GM12878 (cell line): ENCODE measurements at regions not wholly inside any gene's neighbourhood (a gene's known extent, or its start where the extent isn't known, plus 50 kb on each side); places are given as distances from the start of the nearest gene placed in this dataset.

Experiments used
- ATAC-seq: fragments of 200-7000 bp; cut with Tn5 transposase; 3 replicates; pipeline ENCODE4 v1.9.1; 2020; ENCODE audit warnings: mild to moderate bottlenecking, moderate library complexity
- BruUV-seq: library from RNA; stranded (reverse); fragments of 400-500 nt; replicated peaks from 2 replicates; lab custom pipeline; 2021; lab: Mats Ljungman, UMichigan
- CTCF ChIA-PET: fragments of 300-600 bp; sonication (Branson Sonifier 250); formaldehyde crosslinking; extraction: SDS; loops from one replicate; lab custom pipeline; 2021; ENCODE audit warnings: inconsistent platforms; lab: Yijun Ruan, JAX
- POLR2A ChIA-PET: fragments of 350-600 bp; formaldehyde crosslinking; extraction: SDS; loops from one replicate; lab custom pipeline; 2021; ENCODE audit warnings: inconsistent platforms; lab: Charles Lee
- RAD21 ChIA-PET: fragments of 300-600 bp; sonication (Branson Sonifier 250); formaldehyde crosslinking; loops from one replicate; lab custom pipeline; 2023; ENCODE audit warnings: antibody characterized with exemption; ENCODE audit not compliant: unreplicated experiment; lab: Charles Lee
- SMC1A ChIA-PET: fragments of 300-600 bp; sonication (Branson Sonifier 250); formaldehyde crosslinking; loops from one replicate; lab custom pipeline; 2023; ENCODE audit not compliant: unreplicated experiment, uncharacterized antibody; lab: Charles Lee
- DNase-seq: peaks from one replicate; pipeline ENCODE4 v3.0.0-alpha.2; 2011; ENCODE audit warnings: low read depth, low spot score
- FAIRE-seq: peaks from 3 replicates; lab custom pipeline; 2011; peaks lifted over from hg19 to GRCh38; lab: Jason Lieb, UNC
- H2AFZ ChIP-seq: 2 replicates; pipeline ENCODE4 v1.6.0; 2011; ENCODE audit warnings: low read depth, low read length, control low read depth; ENCODE audit not compliant: control insufficient read depth
- H3K27ac ChIP-seq: 2 replicates; pipeline ENCODE4 v1.5.1; 2011; ENCODE audit warnings: control low read depth; ENCODE audit not compliant: control insufficient read depth, insufficient read depth
- H3K27me3 ChIP-seq, 2 experiments: replicated peaks in 1 of 2; 2 replicates each; pipeline versions ENCODE4 v1.6.0 to v1.6.1; 2011; ENCODE audit warnings: low read length in 1 of 2; ENCODE audit not compliant: control insufficient read depth in 2 of 2, insufficient read depth in 2 of 2
- H3K36me3 ChIP-seq, 2 experiments: 2 replicates each; pipeline ENCODE4 v1.5.1; 2011; ENCODE audit warnings: low read length in 1 of 2; ENCODE audit not compliant: control insufficient read depth in 2 of 2, insufficient read depth in 2 of 2
- H3K4me1 ChIP-seq: 2 replicates; pipeline ENCODE4 v1.6.1; 2011; ENCODE audit warnings: mild to moderate bottlenecking, low read length, moderate library complexity, mixed read lengths; ENCODE audit not compliant: control insufficient read depth, insufficient read depth
- H3K4me2 ChIP-seq: 2 replicates; pipeline ENCODE4 v1.6.0; 2011; ENCODE audit warnings: control low read depth; ENCODE audit not compliant: control insufficient read depth, insufficient read depth
- H3K4me3 ChIP-seq: fragments of 200-600 bp; sonication (generic); 2 replicates; pipeline ENCODE4 v1.5.1; 2016
- H3K79me2 ChIP-seq: 2 replicates; pipeline ENCODE4 v1.6.0; 2011; ENCODE audit warnings: low read length; ENCODE audit not compliant: control insufficient read depth, insufficient read depth
- H3K9ac ChIP-seq: 2 replicates; pipeline ENCODE4 v1.8.0; 2011; ENCODE audit warnings: low read length, control low read depth, mixed read lengths; ENCODE audit not compliant: control insufficient read depth, insufficient read depth
- H3K9me3 ChIP-seq: replicated peaks from 3 replicates; pipeline ENCODE4 v1.5.1; 2011; ENCODE audit warnings: mild to moderate bottlenecking, low read length; ENCODE audit not compliant: control insufficient read depth, insufficient read depth
- H4K20me1 ChIP-seq: 2 replicates; pipeline ENCODE4 v1.6.0; 2011; ENCODE audit not compliant: control insufficient read depth, insufficient read depth
- EP300 ChIP-seq, 2 experiments: fragments of 150-350 bp in 1 of 2; IDR thresholded peaks; 2 replicates each; pipeline ENCODE4 v1.6.1; 2011 to 2012; ENCODE audit warnings: low read depth in 2 of 2, low read length in 2 of 2, borderline replicate concordance in 1 of 2, improper control_type of control experiment in 1 of 2, inconsistent platforms in 1 of 2; ENCODE audit not compliant: control insufficient read depth in 1 of 2
- NFXL1 ChIP-seq: fragments of 450-650 bp; IDR thresholded peaks from 2 replicates; pipeline ENCODE4 v1.6.1; 2017; ENCODE audit warnings: antibody characterized with exemption, mild to moderate bottlenecking, borderline replicate concordance
- PAX8 ChIP-seq: fragments of 450-650 bp; IDR thresholded peaks from 2 replicates; pipeline ENCODE4 v1.6.1; 2017; ENCODE audit warnings: mild to moderate bottlenecking, moderate library complexity
- YBX1 ChIP-seq: fragments of 450-650 bp; IDR thresholded peaks from 2 replicates; pipeline ENCODE4 v1.6.1; 2016; ENCODE audit warnings: antibody characterized with exemption
- ZNF687 ChIP-seq: fragments of 450-650 bp; IDR thresholded peaks from 2 replicates; pipeline ENCODE4 v1.6.1; 2017; ENCODE audit warnings: mild to moderate bottlenecking, moderate library complexity
- WGBS: methylation state at CpG from one replicate; pipeline ENCODE4 v1.1.6; 2016; ENCODE audit warnings: low lambda C conversion rate; ENCODE audit not compliant: insufficient replicate concordance, insufficient coverage; ENCODE audit errors: missing lambda C conversion rate; 5-methylcytosine and 5-hydroxymethylcytosine counted together
- in situ Hi-C: fragments of 300-500 bp; cut with MboI; formaldehyde crosslinking; loops from 9 replicates; pipeline ENCODE4 v1.14.3; 2018; ENCODE audit warnings: mixed read lengths
- intact Hi-C: fragments of 100-400 bp; cut with micrococcal nuclease; formaldehyde crosslinking; loops from one replicate; pipeline ENCODE4 v1.14.2; 2022; ENCODE audit not compliant: unreplicated experiment

GRCh38 chr22:49181942-49182341, 645.7 kb downstream of the BRD1 start:
- ChIA-PET POLR2A (no interaction called here), CTCF (no interaction called here), SMC1A (no interaction called here), RAD21 (no interaction called here)
- no peak overlapping the region for H3K4me2 ChIP-seq
- TF ChIP-seq YBX1 (no peak), ZNF687 (no peak), EP300 (IDR thresholded peaks at IDR 0.05; ENCODE audit: borderline replicate concordance in 1 of 2, control insufficient read depth in 1 of 2, low read depth in 2 of 2, low read length in 2 of 2) (no peak), NFXL1 (no peak), PAX8 (no peak)
- no peaks in the 10 kb centered on the region for H3K79me2 ChIP-seq
- H3K9ac ChIP-seq = no peak overlapping the region
- no peaks in the 10 kb centered on the region for H4K20me1 ChIP-seq
- H3K4me3 ChIP-seq = no peak overlapping the region
- H3K27ac ChIP-seq = no peak overlapping the region
- no peaks in the 10 kb centered on the region for H3K36me3 ChIP-seq
- no peaks in the 10 kb centered on the region for H3K4me1 ChIP-seq
- no peak overlapping the region for H2AFZ ChIP-seq
- intact Hi-C loops = no loop called here
- in situ Hi-C loops = no loop called here
- DNase-seq (no peak), FAIRE-seq (no peak), ATAC-seq (no peak)
- WGBS = 50% methylated on average over 15 of the region's 15 CpGs
- no peaks in the 10 kb centered on the region for H3K27me3 ChIP-seq
- BruUV-seq = no TSS peak
- no peaks in the 10 kb centered on the region; the same call in 2 of the 3 replicates for H3K9me3 ChIP-seq
